B cell (primary cell): ENCODE measurements at regions not wholly inside any gene's neighbourhood (a gene's known extent, or its start where the extent isn't known, plus 50 kb on each side); places are given as distances from the start of the nearest gene placed in this dataset.

ENCODE experiments used
- EZH2 ChIP-seq: IDR thresholded peaks from 2 replicates; pipeline ENCODE4 v1.6.1; 2012; ENCODE audit warnings: borderline replicate concordance, low read depth, mild to moderate bottlenecking, moderate library complexity, low read length; ENCODE audit not compliant: insufficient read depth, poor library complexity, severe bottlenecking
- TF ChIP-seq, protein P1 (sequence below): fragments of 200-600 bp; IDR thresholded peaks from one replicate; pipeline ENCODE4 v1.8.0; 2022; ENCODE audit warnings: antibody characterized with exemption, mild to moderate bottlenecking

DNA sequence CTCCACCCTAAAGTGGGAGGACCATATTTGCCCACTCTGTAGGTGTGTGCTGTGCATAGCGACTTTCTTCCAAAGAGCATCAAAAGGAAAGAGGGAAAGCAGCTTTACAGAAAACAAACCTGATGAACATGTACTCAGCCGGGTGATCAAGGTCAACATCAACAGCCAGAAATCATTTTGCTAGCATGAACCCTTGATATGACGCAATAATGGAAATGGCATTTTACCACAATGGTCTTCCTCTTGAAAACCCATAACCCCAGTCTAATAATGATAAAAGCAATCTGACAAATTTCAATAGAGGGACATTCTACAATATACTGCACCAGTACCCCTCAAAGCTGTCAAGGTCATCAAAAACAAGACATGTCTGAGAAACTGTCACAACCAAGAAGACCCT, 350.2 kb downstream of the FBXO15 start:
- TF ChIP-seq, protein P1, sequence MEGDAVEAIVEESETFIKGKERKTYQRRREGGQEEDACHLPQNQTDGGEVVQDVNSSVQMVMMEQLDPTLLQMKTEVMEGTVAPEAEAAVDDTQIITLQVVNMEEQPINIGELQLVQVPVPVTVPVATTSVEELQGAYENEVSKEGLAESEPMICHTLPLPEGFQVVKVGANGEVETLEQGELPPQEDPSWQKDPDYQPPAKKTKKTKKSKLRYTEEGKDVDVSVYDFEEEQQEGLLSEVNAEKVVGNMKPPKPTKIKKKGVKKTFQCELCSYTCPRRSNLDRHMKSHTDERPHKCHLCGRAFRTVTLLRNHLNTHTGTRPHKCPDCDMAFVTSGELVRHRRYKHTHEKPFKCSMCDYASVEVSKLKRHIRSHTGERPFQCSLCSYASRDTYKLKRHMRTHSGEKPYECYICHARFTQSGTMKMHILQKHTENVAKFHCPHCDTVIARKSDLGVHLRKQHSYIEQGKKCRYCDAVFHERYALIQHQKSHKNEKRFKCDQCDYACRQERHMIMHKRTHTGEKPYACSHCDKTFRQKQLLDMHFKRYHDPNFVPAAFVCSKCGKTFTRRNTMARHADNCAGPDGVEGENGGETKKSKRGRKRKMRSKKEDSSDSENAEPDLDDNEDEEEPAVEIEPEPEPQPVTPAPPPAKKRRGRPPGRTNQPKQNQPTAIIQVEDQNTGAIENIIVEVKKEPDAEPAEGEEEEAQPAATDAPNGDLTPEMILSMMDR = no peak
- no peak for TF ChIP-seq EZH2
